ENCODE measurements at regions not wholly inside any gene's neighbourhood (a gene's known extent, or its start where the extent isn't known, plus 50 kb on each side); places are given as distances from the start of the nearest gene placed in this dataset.

DNA sequence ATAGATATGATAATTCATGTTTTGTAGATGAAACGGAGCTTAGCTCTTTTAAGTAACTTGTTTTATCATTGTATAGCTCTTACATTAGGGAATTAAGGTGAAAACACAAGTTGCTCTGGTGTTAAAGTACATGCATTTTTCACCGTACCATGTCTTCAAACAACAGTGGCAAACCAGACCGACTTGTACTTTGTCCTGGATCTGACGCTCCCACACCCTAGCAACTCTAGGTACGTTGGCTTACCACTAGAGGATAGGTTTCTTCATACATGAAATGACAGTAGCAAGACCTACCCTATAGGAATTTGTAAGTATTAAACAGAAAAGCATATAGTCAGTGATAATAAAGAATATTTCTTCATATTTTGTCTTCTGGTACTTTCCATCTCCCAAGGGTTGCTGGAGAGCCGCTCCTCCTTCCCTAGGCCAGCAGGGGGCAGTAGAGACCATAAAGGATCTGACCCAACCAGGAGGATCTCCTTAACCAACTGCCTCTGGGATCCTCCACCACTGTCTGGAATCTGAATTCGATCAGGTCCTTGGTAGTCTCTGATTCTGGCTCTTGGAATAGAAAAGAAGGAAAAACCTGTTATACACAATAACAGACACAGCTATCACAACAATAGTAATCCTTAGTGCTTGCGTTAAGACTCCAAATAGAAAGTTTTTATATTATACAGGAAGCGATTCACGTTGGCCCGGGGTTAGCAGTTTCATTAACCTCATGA, 136.7 kb downstream of the CAVIN4 start:
- no peaks in the 10 kb centered on the region for H3K9me3 ChIP-seq (replicated peaks; ENCODE audit: insufficient read depth, low read length)
- no peaks in the 10 kb centered on the region for H3K36me3 ChIP-seq (replicated peaks; ENCODE audit: insufficient read depth, low read length)
- H3K4me2 ChIP-seq (ENCODE audit: low read depth, low read length), result no peak overlapping the region
- TF ChIP-seq EZH2phosphoT487 (IDR thresholded peaks at IDR 0.05; ENCODE audit: low read length), result no peak
- TF ChIP-seq EZH2 (optimal IDR thresholded peaks at IDR 0.05; ENCODE audit: low read depth, low read length), result no peak
- TF ChIP-seq, protein P1, sequence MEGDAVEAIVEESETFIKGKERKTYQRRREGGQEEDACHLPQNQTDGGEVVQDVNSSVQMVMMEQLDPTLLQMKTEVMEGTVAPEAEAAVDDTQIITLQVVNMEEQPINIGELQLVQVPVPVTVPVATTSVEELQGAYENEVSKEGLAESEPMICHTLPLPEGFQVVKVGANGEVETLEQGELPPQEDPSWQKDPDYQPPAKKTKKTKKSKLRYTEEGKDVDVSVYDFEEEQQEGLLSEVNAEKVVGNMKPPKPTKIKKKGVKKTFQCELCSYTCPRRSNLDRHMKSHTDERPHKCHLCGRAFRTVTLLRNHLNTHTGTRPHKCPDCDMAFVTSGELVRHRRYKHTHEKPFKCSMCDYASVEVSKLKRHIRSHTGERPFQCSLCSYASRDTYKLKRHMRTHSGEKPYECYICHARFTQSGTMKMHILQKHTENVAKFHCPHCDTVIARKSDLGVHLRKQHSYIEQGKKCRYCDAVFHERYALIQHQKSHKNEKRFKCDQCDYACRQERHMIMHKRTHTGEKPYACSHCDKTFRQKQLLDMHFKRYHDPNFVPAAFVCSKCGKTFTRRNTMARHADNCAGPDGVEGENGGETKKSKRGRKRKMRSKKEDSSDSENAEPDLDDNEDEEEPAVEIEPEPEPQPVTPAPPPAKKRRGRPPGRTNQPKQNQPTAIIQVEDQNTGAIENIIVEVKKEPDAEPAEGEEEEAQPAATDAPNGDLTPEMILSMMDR (IDR thresholded peaks at IDR 0.05; ENCODE audit: low read length), result peak; percentile 95
- H3K4me3 ChIP-seq (ENCODE audit: low read length), result no peak overlapping the region
- no peaks in the 10 kb centered on the region for H3F3A ChIP-seq (ENCODE audit: insufficient read depth, low read length)
- H4K20me1 ChIP-seq (ENCODE audit: insufficient read depth, low read length), result no peaks in the 10 kb centered on the region
- H3K79me2 ChIP-seq (ENCODE audit: low read length), result no peaks in the 10 kb centered on the region
- H3K9me2 ChIP-seq (replicated peaks; ENCODE audit: insufficient read depth, low read length), result no peaks in the 10 kb centered on the region
- H2AFZ ChIP-seq (ENCODE audit: low read length), result no peak overlapping the region
- peak; percentile 53 for DNase-seq
- no peaks in the 10 kb centered on the region for H3K27me3 ChIP-seq (replicated peaks; ENCODE audit: insufficient read depth, low read length)
- H3K27ac ChIP-seq (ENCODE audit: low read length), result no peak overlapping the region
- H3K9ac ChIP-seq (ENCODE audit: low read length), result no peak overlapping the region
- no peaks in the 10 kb centered on the region for H3K4me1 ChIP-seq (ENCODE audit: low read length)

DNA sequence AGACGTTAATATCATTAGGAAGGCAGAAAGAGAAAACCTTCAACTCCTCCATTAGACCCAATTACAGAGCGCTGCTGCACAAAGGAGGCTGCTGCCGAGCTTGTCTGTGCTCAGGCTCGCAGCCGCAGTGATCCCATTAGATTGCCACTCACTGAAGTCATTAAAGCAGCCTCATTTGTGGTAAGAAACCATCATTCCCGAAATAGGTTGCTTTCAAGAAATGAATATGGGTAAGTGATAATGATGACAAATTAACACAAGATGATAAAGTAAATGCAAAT, 137.2 kb downstream of the CAVIN4 start:
- H3K36me3 ChIP-seq (replicated peaks; ENCODE audit: insufficient read depth, low read length), result no peaks in the 10 kb centered on the region
- H3K4me2 ChIP-seq (ENCODE audit: low read depth, low read length), result no peak overlapping the region
- no peaks in the 10 kb centered on the region for H3K9me3 ChIP-seq (replicated peaks; ENCODE audit: insufficient read depth, low read length)
- H3F3A ChIP-seq (ENCODE audit: insufficient read depth, low read length), result no peaks in the 10 kb centered on the region
- no peak overlapping the region for H3K9ac ChIP-seq (ENCODE audit: low read length)
- TF ChIP-seq EZH2 (optimal IDR thresholded peaks at IDR 0.05; ENCODE audit: low read depth, low read length), result no peak
- TF ChIP-seq, protein P1 (IDR thresholded peaks at IDR 0.05; ENCODE audit: low read length), result no peak
- no peak for TF ChIP-seq EZH2phosphoT487 (IDR thresholded peaks at IDR 0.05; ENCODE audit: low read length)
- no peaks in the 10 kb centered on the region for H3K4me1 ChIP-seq (ENCODE audit: low read length)
- no peaks in the 10 kb centered on the region for H3K27me3 ChIP-seq (replicated peaks; ENCODE audit: insufficient read depth, low read length)
- no peaks in the 10 kb centered on the region for H4K20me1 ChIP-seq (ENCODE audit: insufficient read depth, low read length)
- H2AFZ ChIP-seq (ENCODE audit: low read length), result no peak overlapping the region
- H3K4me3 ChIP-seq (ENCODE audit: low read length), result no peak overlapping the region
- no peak overlapping the region for H3K27ac ChIP-seq (ENCODE audit: low read length)
- no peaks in the 10 kb centered on the region for H3K79me2 ChIP-seq (ENCODE audit: low read length)
- no peaks in the 10 kb centered on the region for H3K9me2 ChIP-seq (replicated peaks; ENCODE audit: insufficient read depth, low read length)
- DNase-seq, result no peak

DNA sequence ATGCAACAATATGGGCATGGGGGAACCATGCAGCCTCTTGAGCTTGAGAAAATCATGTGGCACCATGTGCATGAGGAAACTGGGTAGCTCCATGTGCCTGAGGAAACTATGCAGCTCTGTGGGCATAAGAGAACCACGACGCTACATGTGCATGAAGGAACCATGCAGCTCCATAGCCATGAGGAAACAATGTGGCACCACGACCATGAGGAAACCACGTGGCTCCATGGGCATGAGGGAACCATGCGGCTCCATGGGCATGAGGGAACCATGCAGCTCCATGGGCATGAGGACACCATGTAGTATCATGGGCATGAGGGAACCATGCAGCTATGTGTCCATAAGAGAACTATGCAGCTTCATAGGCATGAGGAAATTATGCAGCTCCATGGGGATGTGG, 140.8 kb downstream of the CAVIN4 start:
- H3K9me3 ChIP-seq (replicated peaks; ENCODE audit: insufficient read depth, low read length), result no peaks in the 10 kb centered on the region
- H3K27me3 ChIP-seq (replicated peaks; ENCODE audit: insufficient read depth, low read length), result no peaks in the 10 kb centered on the region
- no peak overlapping the region for H3K4me2 ChIP-seq (ENCODE audit: low read depth, low read length)
- no peak for DNase-seq
- H3K36me3 ChIP-seq (replicated peaks; ENCODE audit: insufficient read depth, low read length), result no peaks in the 10 kb centered on the region
- no peaks in the 10 kb centered on the region for H3F3A ChIP-seq (ENCODE audit: insufficient read depth, low read length)
- no peaks in the 10 kb centered on the region for H3K4me1 ChIP-seq (ENCODE audit: low read length)
- H4K20me1 ChIP-seq (ENCODE audit: insufficient read depth, low read length), result no peaks in the 10 kb centered on the region
- TF ChIP-seq EZH2 (optimal IDR thresholded peaks at IDR 0.05; ENCODE audit: low read depth, low read length) (no peak), EZH2phosphoT487 (IDR thresholded peaks at IDR 0.05; ENCODE audit: low read length) (no peak)
- TF ChIP-seq, protein P1 (IDR thresholded peaks at IDR 0.05; ENCODE audit: low read length), result no peak
- H3K9me2 ChIP-seq (replicated peaks; ENCODE audit: insufficient read depth, low read length), result no peaks in the 10 kb centered on the region
- H2AFZ ChIP-seq (ENCODE audit: low read length), result no peak overlapping the region
- no peak overlapping the region for H3K27ac ChIP-seq (ENCODE audit: low read length)
- H3K9ac ChIP-seq (ENCODE audit: low read length), result no peak overlapping the region
- no peaks in the 10 kb centered on the region for H3K79me2 ChIP-seq (ENCODE audit: low read length)
- H3K4me3 ChIP-seq (ENCODE audit: low read length), result no peak overlapping the region
